Parathyroid adenoma (tissue), 2 donors: ENCODE measurements at regions not wholly inside any gene's neighbourhood (a gene's known extent, or its start where the extent isn't known, plus 50 kb on each side); places are given as distances from the start of the nearest gene placed in this dataset.

Source experiments
- H2AFZ ChIP-seq: fragments of 300-600 bp; sonication (generic); one replicate; pipeline ENCODE4 v1.7.0; 2017; ENCODE audit warnings: antibody characterized with exemption, mild to moderate bottlenecking
- H3K27ac ChIP-seq: fragments of 300-600 bp; sonication (generic); one replicate; pipeline ENCODE4 v1.7.0; 2017
- H3K27me3 ChIP-seq: fragments of 300-600 bp; sonication (generic); one replicate; pipeline ENCODE4 v1.7.0; 2017; ENCODE audit warnings: low read length; ENCODE audit not compliant: control insufficient read depth, insufficient read depth
- H3K36me3 ChIP-seq: fragments of 300-600 bp; sonication (generic); one replicate; pipeline ENCODE4 v1.7.0; 2017; ENCODE audit warnings: low read length; ENCODE audit not compliant: control insufficient read depth, insufficient read depth
- H3K4me1 ChIP-seq: fragments of 300-600 bp; sonication (generic); one replicate; pipeline ENCODE4 v1.7.0; 2017; ENCODE audit warnings: control low read depth
- H3K4me2 ChIP-seq: fragments of 300-600 bp; sonication (generic); one replicate; pipeline ENCODE4 v1.7.0; 2017; ENCODE audit warnings: low read length
- H3K4me3 ChIP-seq: fragments of 300-600 bp; sonication (generic); one replicate; pipeline ENCODE4 v1.7.0; 2017; ENCODE audit warnings: low read depth, low read length
- H3K79me2 ChIP-seq: fragments of 300-600 bp; sonication (generic); one replicate; pipeline ENCODE4 v1.7.0; 2017; ENCODE audit warnings: control low read depth
- H3K9ac ChIP-seq: fragments of 300-600 bp; sonication (generic); one replicate; pipeline ENCODE4 v1.7.0; 2017; ENCODE audit warnings: mild to moderate bottlenecking
- H3K9me3 ChIP-seq: fragments of 300-600 bp; sonication (generic); one replicate; pipeline ENCODE4 v1.7.0; 2017; ENCODE audit warnings: low read length; ENCODE audit not compliant: control insufficient read depth
- TF ChIP-seq, protein P1 (sequence below): fragments of 300-600 bp; sonication (generic); IDR thresholded peaks from one replicate; pipeline ENCODE4 v1.7.0; 2017; ENCODE audit warnings: antibody characterized with exemption, mild to moderate bottlenecking
- donor health status: primary hyperparathyroidism.

DNA sequence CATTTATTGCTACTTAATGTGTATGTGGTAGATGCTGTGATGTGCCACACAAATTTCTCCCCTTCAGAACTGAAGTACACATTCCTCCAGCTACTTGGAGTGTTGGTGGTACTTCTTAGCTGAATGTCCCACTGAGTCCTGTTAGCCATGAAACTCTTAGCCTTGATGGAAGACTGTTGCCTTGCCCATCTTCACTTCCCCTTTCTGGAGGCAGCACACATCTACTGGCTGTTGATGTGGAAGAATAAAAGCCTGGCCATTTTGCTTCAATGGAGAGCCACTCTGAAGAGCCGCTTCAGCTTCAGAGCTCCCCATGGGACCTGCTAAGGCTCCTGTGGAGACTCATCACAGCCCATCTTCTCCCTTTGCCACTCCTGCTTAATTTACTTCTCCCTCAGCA, 157.7 kb upstream of the PITX2 start:
- no peaks in the 10 kb centered on the region for H3K36me3 ChIP-seq
- no peak overlapping the region for H3K4me2 ChIP-seq
- H3K27me3 ChIP-seq: no peaks in the 10 kb centered on the region
- no peak overlapping the region for H3K4me3 ChIP-seq
- H3K9me3 ChIP-seq: no peaks in the 10 kb centered on the region
- no peak overlapping the region for H3K9ac ChIP-seq
- H3K27ac ChIP-seq: no peak overlapping the region
- no peaks in the 10 kb centered on the region for H3K4me1 ChIP-seq
- no peak overlapping the region for H2AFZ ChIP-seq
- H3K79me2 ChIP-seq: no peaks in the 10 kb centered on the region
- TF ChIP-seq, protein P1, sequence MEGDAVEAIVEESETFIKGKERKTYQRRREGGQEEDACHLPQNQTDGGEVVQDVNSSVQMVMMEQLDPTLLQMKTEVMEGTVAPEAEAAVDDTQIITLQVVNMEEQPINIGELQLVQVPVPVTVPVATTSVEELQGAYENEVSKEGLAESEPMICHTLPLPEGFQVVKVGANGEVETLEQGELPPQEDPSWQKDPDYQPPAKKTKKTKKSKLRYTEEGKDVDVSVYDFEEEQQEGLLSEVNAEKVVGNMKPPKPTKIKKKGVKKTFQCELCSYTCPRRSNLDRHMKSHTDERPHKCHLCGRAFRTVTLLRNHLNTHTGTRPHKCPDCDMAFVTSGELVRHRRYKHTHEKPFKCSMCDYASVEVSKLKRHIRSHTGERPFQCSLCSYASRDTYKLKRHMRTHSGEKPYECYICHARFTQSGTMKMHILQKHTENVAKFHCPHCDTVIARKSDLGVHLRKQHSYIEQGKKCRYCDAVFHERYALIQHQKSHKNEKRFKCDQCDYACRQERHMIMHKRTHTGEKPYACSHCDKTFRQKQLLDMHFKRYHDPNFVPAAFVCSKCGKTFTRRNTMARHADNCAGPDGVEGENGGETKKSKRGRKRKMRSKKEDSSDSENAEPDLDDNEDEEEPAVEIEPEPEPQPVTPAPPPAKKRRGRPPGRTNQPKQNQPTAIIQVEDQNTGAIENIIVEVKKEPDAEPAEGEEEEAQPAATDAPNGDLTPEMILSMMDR: no peak

DNA sequence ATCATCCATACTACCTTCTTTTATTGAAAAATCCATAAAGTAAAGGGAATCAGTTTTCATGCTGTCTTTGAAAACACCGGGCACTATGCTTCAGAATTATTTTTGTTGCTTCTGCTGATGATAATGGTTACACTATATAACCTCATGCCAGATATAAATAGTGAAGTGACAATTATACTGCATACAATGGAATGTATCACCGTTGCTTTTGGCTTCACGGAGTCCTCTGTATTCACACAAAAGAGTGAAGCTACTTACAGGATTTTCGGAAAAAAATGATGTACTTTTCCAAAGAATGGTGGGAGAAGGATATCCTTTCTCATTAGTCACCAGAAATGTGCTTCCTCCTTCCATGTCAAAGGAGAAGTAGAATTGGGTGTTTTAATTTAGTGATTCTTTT, 159.1 kb upstream of the PITX2 start:
- Histone ChIP-seq H3K79me2 (no peaks in the 10 kb centered on the region), H2AFZ (no peak overlapping the region), H3K27me3 (no peaks in the 10 kb centered on the region), H3K4me1 (no peaks in the 10 kb centered on the region), H3K36me3 (no peaks in the 10 kb centered on the region), H3K4me3 (no peak overlapping the region), H3K9me3 (no peaks in the 10 kb centered on the region), H3K4me2 (no peak overlapping the region), H3K27ac (no peak overlapping the region), H3K9ac (no peak overlapping the region)
- TF ChIP-seq, protein P1: no peak

DNA sequence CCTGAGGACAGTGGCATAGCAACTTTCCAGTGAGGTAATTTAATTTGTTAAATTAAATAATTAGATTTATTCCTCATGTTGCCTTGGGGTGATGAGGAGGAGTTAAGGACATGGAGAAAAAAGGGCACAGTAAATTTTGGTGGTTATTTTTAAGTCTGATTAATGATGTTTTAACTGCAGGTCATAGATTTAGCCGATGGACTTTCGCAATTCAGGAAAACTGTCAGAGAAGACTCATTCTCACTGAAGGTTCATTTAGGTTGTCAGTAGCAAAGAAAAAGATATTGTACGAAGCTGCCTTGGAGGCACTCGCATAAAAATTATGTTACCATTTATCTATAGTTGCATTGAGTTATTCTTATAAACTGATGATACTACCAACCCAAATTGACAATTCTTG, 164.2 kb upstream of the PITX2 start:
- Histone ChIP-seq H3K36me3 (no peaks in the 10 kb centered on the region), H3K4me2 (no peak overlapping the region), H3K27me3 (no peaks in the 10 kb centered on the region), H2AFZ (no peak overlapping the region), H3K4me1 (no peaks in the 10 kb centered on the region), H3K9ac (no peak overlapping the region), H3K79me2 (no peaks in the 10 kb centered on the region), H3K4me3 (no peak overlapping the region), H3K9me3 (no peaks in the 10 kb centered on the region), H3K27ac (no peak overlapping the region)
- TF ChIP-seq, protein P1: no peak

- H3K27ac ChIP-seq: no peak overlapping the region
- no peaks in the 10 kb centered on the region for H3K4me1 ChIP-seq
- no peaks in the 10 kb centered on the region for H3K36me3 ChIP-seq
- H3K9ac ChIP-seq: no peak overlapping the region
- H3K27me3 ChIP-seq: no peaks in the 10 kb centered on the region
- TF ChIP-seq, protein P1: no peak
- H3K4me3 ChIP-seq: no peak overlapping the region
- H2AFZ ChIP-seq: no peak overlapping the region
- H3K4me2 ChIP-seq: no peak overlapping the region
- H3K79me2 ChIP-seq: no peaks in the 10 kb centered on the region
- no peaks in the 10 kb centered on the region for H3K9me3 ChIP-seq
These were observed 164.8 kb upstream of the PITX2 start for GRCh38 chr4:110787707-110788106.

GRCh38 chr4:110788302-110788701, 165.4 kb upstream of the PITX2 start:
- no peaks in the 10 kb centered on the region for H3K79me2 ChIP-seq
- H3K4me3 ChIP-seq: no peak overlapping the region
- no peaks in the 10 kb centered on the region for H3K36me3 ChIP-seq
- no peaks in the 10 kb centered on the region for H3K27me3 ChIP-seq
- H3K4me2 ChIP-seq: no peak overlapping the region
- no peaks in the 10 kb centered on the region for H3K9me3 ChIP-seq
- H3K27ac ChIP-seq: no peak overlapping the region
- H2AFZ ChIP-seq: no peak overlapping the region
- no peaks in the 10 kb centered on the region for H3K4me1 ChIP-seq
- TF ChIP-seq, protein P1: no peak
- no peak overlapping the region for H3K9ac ChIP-seq
